SK-N-SH (cell line): ENCODE measurements at regions not wholly inside any gene's neighbourhood (a gene's known extent, or its start where the extent isn't known, plus 50 kb on each side); places are given as distances from the start of the nearest gene placed in this dataset.

Source experiments
- EP300 ChIP-seq, 2 experiments: IDR thresholded peaks; 2 replicates each; pipeline versions ENCODE4 v1.4.0 to v1.6.1; 2012; ENCODE audit warnings: borderline replicate concordance in 1 of 2, low read depth in 1 of 2, low read length in 1 of 2
- EZH2phosphoT487 ChIP-seq: fragments of 200-600 bp; sonication (generic); IDR thresholded peaks from 2 replicates; pipeline ENCODE4 v1.6.1; 2017; ENCODE audit warnings: low read depth, mixed run types, mild to moderate bottlenecking, antibody characterized with exemption, moderate library complexity, borderline replicate concordance
- GABPA ChIP-seq: IDR thresholded peaks from 2 replicates; pipeline ENCODE4 v1.4.0; 2012; ENCODE audit warnings: low read depth, mild to moderate bottlenecking
- NFIC ChIP-seq: IDR thresholded peaks from 2 replicates; pipeline ENCODE4 v1.4.0; 2012; ENCODE audit warnings: borderline replicate concordance
- POLR2AphosphoS5 ChIP-seq: IDR thresholded peaks from 2 replicates; pipeline ENCODE4 v1.6.1; 2012; ENCODE audit warnings: low read depth, low read length
- RAD21 ChIP-seq: IDR thresholded peaks from 2 replicates; pipeline ENCODE4 v1.6.1; 2012; ENCODE audit warnings: mild to moderate bottlenecking, low read length
- RFX5 ChIP-seq: IDR thresholded peaks from 2 replicates; pipeline ENCODE4 v1.6.1; 2012; ENCODE audit warnings: mild to moderate bottlenecking, improper control_type of control experiment, low read length
- TAF1 ChIP-seq: IDR thresholded peaks from 2 replicates; pipeline ENCODE4 v1.6.1; 2012; ENCODE audit warnings: low read depth, mild to moderate bottlenecking, low read length, moderate library complexity, borderline replicate concordance
- YY1 ChIP-seq: IDR thresholded peaks from 2 replicates; pipeline ENCODE4 v1.4.0; 2012; ENCODE audit warnings: low read depth, mild to moderate bottlenecking
- TF ChIP-seq, protein P1 (sequence below): fragments of 200-600 bp; sonication (generic); IDR thresholded peaks from 2 replicates; pipeline ENCODE4 v1.6.1; 2017; ENCODE audit warnings: antibody characterized with exemption, mild to moderate bottlenecking, moderate library complexity
- TF ChIP-seq, protein P2 (sequence below): fragments of 150-350 bp; IDR thresholded peaks from 2 replicates; pipeline ENCODE4 v1.6.1; 2017; ENCODE audit warnings: antibody characterized with exemption, low read length, low read depth, borderline replicate concordance
- TF ChIP-seq, protein P3 (sequence below): IDR thresholded peaks from 2 replicates; pipeline ENCODE4 v1.4.0; 2012; ENCODE audit warnings: low read depth
- TF ChIP-seq, protein P4 (sequence below): IDR thresholded peaks from 2 replicates; pipeline ENCODE4 v1.4.0; 2012; ENCODE audit warnings: low read depth, borderline replicate concordance
- TF ChIP-seq, protein P5 (sequence below): IDR thresholded peaks from 2 replicates; pipeline ENCODE4 v1.4.0; 2012; ENCODE audit warnings: low read depth, borderline replicate concordance

DNA sequence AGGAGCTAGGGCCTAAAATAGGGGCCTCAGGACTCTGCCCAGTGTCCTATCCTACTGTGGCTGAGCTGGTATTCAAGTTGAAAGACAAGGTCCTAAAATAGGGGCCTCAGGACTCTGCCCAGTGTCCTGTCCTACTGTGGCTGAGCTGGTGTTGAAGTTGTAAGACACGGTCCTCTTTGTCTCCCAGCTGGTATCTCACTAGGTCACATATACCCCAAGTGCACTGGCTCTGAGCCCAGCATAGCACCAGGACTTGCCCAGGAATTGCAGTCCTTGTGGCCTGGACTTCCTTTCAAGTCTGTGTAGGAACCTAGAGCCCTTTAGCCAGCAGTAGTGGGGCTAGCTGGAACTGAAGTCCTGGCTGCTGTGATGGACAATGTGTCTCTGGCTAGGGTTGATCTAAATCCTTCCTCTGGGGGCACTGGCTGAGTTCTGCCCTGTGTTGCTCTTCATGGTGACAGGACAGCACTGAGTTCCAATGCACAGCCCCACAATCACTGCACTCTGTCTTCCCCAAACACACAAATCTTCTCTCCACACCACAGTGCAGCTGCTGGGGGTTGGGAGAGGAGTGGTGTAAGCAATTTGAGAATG, 260.5 kb downstream of the HAPSTR1 start:
- no peak for TF ChIP-seq TAF1
- TF ChIP-seq, protein P1, sequence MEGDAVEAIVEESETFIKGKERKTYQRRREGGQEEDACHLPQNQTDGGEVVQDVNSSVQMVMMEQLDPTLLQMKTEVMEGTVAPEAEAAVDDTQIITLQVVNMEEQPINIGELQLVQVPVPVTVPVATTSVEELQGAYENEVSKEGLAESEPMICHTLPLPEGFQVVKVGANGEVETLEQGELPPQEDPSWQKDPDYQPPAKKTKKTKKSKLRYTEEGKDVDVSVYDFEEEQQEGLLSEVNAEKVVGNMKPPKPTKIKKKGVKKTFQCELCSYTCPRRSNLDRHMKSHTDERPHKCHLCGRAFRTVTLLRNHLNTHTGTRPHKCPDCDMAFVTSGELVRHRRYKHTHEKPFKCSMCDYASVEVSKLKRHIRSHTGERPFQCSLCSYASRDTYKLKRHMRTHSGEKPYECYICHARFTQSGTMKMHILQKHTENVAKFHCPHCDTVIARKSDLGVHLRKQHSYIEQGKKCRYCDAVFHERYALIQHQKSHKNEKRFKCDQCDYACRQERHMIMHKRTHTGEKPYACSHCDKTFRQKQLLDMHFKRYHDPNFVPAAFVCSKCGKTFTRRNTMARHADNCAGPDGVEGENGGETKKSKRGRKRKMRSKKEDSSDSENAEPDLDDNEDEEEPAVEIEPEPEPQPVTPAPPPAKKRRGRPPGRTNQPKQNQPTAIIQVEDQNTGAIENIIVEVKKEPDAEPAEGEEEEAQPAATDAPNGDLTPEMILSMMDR: no peak
- TF ChIP-seq EP300 (IDR thresholded peaks at IDR 0.05; ENCODE audit: borderline replicate concordance in 1 of 2, low read depth in 1 of 2, low read length in 1 of 2): no peak
- TF ChIP-seq, protein P2, sequence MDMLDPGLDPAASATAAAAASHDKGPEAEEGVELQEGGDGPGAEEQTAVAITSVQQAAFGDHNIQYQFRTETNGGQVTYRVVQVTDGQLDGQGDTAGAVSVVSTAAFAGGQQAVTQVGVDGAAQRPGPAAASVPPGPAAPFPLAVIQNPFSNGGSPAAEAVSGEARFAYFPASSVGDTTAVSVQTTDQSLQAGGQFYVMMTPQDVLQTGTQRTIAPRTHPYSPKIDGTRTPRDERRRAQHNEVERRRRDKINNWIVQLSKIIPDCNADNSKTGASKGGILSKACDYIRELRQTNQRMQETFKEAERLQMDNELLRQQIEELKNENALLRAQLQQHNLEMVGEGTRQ: no peak
- TF ChIP-seq, protein P3, sequence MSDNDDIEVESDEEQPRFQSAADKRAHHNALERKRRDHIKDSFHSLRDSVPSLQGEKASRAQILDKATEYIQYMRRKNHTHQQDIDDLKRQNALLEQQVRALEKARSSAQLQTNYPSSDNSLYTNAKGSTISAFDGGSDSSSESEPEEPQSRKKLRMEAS: no peak
- TF ChIP-seq YY1: no peak
- no peak for TF ChIP-seq EZH2phosphoT487
- TF ChIP-seq POLR2AphosphoS5: no peak
- TF ChIP-seq, protein P4, sequence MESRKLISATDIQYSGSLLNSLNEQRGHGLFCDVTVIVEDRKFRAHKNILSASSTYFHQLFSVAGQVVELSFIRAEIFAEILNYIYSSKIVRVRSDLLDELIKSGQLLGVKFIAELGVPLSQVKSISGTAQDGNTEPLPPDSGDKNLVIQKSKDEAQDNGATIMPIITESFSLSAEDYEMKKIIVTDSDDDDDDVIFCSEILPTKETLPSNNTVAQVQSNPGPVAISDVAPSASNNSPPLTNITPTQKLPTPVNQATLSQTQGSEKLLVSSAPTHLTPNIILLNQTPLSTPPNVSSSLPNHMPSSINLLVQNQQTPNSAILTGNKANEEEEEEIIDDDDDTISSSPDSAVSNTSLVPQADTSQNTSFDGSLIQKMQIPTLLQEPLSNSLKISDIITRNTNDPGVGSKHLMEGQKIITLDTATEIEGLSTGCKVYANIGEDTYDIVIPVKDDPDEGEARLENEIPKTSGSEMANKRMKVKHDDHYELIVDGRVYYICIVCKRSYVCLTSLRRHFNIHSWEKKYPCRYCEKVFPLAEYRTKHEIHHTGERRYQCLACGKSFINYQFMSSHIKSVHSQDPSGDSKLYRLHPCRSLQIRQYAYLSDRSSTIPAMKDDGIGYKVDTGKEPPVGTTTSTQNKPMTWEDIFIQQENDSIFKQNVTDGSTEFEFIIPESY: no peak
- TF ChIP-seq RAD21: no peak
- TF ChIP-seq, protein P5, sequence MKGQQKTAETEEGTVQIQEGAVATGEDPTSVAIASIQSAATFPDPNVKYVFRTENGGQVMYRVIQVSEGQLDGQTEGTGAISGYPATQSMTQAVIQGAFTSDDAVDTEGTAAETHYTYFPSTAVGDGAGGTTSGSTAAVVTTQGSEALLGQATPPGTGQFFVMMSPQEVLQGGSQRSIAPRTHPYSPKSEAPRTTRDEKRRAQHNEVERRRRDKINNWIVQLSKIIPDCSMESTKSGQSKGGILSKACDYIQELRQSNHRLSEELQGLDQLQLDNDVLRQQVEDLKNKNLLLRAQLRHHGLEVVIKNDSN: no peak
- no peak for TF ChIP-seq GABPA
- TF ChIP-seq NFIC: no peak
- TF ChIP-seq RFX5: no peak
